GM10266 (cell line): ENCODE measurements at regions not wholly inside any gene's neighbourhood (a gene's known extent, or its start where the extent isn't known, plus 50 kb on each side); places are given as distances from the start of the nearest gene placed in this dataset.
"Not testable (repeated sequence)": the region's sequence is repeated elsewhere in the genome, so short reads cannot be mapped to it uniquely, and the experiment has no call there.

Source experiments
- DNase-seq: peaks from one replicate; pipeline ENCODE4 v3.0.0; 2012; ENCODE audit errors: extremely low spot score
- TF ChIP-seq, protein P1 (sequence below): IDR thresholded peaks from 2 replicates; pipeline ENCODE4 v1.5.1; 2012; ENCODE audit warnings: mild to moderate bottlenecking, low read depth; ENCODE audit not compliant: control insufficient read depth, insufficient read depth; ENCODE audit errors: missing control alignments

DNA sequence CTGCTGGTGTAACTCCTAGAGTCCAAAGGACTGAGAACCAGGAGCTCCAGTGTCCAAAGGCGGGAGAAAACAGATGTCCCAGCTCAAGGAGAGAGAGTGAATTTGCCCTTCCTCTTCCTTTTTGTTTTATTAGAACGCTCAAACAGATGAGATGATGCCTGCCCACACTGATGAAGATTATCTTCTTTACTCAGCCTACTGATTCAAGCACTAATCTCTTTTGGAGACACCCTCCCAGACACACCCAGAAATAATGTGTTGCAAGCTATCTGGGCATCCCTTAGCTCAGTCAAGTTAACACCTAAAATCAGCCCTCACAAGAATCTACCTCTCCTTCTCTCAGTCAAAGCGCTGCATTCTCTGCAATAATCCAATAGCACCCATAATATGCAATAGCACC is 78.2 kb upstream of the BCL2L14 start:
- DNase-seq = no peak
- TF ChIP-seq, protein P1, sequence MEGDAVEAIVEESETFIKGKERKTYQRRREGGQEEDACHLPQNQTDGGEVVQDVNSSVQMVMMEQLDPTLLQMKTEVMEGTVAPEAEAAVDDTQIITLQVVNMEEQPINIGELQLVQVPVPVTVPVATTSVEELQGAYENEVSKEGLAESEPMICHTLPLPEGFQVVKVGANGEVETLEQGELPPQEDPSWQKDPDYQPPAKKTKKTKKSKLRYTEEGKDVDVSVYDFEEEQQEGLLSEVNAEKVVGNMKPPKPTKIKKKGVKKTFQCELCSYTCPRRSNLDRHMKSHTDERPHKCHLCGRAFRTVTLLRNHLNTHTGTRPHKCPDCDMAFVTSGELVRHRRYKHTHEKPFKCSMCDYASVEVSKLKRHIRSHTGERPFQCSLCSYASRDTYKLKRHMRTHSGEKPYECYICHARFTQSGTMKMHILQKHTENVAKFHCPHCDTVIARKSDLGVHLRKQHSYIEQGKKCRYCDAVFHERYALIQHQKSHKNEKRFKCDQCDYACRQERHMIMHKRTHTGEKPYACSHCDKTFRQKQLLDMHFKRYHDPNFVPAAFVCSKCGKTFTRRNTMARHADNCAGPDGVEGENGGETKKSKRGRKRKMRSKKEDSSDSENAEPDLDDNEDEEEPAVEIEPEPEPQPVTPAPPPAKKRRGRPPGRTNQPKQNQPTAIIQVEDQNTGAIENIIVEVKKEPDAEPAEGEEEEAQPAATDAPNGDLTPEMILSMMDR = no peak

DNA sequence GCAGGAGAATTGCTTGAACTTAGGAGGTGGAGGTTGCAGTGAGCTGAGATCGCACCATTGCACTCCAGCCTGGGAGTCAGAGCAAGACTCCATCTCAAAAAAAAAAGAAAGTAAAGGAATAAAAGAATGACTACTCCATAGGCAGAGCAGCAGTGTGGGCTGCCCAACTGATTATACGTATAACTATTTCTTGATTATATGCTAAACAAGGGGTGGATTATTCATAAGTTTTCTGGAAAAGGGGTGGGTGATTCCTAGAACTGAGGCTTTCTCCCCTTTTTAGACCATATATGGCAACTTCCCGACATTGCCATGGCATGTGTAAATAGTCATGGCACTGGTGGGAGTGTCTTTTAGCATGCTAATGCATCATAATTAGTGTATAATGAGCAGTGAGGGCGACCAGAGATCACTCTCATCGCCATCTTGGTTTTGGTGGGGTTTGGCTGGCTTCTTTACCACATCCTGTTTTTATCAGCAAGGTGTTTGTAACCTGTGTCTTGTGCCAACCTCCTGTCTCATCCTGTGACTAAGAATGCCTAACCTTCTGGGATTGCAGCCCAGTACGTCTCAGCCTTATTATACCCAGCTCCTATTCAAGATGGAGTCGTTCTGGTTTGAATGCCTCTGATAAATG is 72.3 kb upstream of the BCL2L14 start:
- not testable (repeated sequence) for DNase-seq

DNA sequence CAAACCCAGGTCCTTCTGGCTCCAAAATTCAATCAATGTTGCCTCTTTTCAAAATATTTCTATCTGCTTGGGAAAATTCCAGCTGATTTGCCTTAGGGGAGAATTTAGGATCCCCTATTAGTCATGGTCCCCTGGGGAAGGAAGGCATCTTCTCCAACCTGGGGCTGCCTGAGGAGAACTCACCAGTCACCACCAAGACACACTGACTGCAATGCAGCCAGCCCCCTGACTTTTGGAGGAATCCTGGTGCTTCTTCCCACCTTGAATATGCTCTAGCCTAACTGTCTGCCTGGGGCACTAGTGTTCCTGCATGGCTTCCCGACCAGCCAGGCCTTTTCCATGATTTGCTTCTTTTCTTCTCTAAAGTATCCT is 71.8 kb upstream of the BCL2L14 start:
- TF ChIP-seq, protein P1 = no peak
- no peak for DNase-seq

DNA sequence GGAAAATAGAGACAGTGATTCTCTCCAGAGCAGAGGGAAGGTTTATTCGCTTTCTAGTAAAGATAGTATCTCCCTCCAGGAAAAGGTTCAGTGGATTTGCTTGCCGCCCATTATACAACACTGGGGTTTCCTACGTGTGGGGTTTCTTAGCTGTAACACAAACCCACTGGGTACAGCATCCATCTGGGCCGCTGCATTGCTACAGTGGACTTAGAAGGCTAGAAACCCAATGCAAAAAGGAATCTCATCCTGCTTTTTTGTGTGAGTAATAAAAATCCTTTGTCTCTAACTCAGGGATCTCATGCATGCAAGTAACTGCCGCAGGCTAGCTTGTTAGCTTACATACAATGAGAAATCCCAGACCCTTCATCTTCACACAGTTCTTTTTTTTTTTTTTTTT is 67.1 kb upstream of the BCL2L14 start:
- no peak for DNase-seq
- TF ChIP-seq, protein P1 = no peak

DNA sequence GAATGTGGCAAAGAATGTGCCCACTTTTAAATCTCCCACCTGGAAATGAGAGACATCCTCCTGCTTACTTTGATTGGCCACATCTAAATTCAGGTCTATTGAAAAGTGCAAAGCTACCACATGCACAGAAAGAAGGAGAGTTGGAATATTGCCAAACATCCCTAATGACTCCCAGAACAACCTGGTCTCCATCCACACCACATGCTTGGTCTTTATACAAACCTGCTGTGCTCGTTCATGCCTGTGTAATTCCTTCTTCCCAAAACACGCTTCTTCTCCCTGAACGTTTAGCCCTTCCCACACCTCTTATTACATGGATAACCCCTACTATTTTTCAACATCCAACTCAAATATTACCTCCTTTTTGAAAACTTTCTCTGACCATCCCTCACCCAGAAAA is 66.2 kb upstream of the BCL2L14 start:
- TF ChIP-seq, protein P1 = no peak
- DNase-seq = no peak

DNA sequence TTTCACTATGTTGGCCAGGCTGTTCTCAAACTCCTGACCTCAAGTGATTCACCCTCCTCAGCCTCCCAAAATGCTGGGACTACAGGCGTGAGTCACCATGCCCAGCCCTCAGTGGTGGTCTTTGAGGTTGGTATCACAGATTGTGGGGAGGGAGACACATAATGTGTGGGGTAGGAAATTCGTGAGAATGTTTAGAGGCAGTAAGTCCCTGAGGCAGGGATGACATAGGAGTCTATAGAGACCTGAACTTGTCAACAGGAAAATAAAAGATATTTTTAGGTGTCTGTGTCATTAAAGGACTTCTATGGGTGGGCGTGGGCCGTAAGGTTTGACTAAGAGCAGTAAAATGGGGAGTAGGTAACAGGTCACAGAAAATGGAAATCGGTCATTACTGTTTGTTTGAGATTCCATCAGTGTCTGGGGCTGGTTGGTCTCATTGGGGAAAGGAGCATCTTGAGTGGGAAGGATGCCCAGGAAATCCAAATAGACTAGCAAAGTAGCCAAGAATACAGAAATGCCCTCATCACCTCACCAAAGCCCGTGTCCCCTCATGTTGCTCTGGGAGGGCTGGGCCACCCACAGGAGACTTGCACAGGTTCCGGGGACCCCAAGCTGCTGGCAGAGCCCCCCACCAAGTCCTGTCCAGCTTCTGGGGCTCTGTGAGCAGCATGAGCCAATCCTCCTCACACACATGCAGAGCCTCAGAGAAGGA is 63.6 kb upstream of the BCL2L14 start:
- DNase-seq = peak; percentile 45
- TF ChIP-seq, protein P1 = no peak

DNA sequence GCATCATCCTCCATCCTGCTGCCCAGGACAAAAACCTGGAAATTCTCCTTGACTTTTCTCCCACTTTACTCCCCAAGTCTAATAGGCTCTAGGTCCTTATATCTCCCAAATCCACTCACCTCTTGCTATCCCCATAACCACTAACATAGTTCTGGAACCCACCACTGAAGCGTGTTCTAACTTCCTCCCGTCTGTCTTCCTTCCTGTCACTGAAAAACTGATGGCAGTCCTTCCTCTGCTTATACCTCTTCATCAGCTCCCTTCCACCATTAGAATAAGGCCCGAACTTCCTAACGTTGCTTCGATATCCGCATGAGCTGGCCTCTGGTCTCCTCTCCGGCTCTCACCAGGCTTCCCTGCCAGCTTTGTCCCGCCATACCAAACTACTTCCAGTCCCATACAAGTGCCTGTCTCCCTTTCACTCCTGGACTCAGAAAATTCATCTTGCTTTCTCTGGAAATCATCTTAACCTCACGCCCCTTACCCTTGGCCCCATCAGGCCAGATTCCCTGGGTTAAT is 63.0 kb upstream of the BCL2L14 start:
- TF ChIP-seq, protein P1 = no peak
- no peak for DNase-seq
